ENCODE measurements at regions not wholly inside any gene's neighbourhood (a gene's known extent, or its start where the extent isn't known, plus 50 kb on each side); places are given as distances from the start of the nearest gene placed in this dataset.

- ATAC-seq, result no peak
These were observed 661.6 kb downstream of the ADGRL2 start for GRCh38 chr1:82462366-82462765.

DNA sequence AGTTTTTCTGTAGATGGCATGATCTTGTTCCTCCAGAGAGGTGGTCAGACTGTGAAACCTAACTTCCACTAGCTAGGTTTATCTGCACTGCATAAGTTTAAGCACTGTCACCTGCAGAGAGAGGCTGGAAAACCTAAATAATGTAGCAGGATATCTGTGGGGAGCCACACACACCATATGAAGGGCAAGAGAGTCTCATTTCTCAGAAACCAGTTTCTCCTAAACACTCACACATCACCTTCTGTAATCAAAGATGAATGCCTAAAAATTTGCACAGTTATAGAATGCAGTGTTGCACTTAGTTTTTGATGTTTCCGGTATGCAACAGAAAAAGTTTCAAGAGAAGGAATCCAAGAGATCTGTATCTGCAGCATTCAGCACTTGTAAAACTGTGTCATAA is 654.6 kb downstream of the ADGRL2 start:
- ATAC-seq, result no peak

DNA sequence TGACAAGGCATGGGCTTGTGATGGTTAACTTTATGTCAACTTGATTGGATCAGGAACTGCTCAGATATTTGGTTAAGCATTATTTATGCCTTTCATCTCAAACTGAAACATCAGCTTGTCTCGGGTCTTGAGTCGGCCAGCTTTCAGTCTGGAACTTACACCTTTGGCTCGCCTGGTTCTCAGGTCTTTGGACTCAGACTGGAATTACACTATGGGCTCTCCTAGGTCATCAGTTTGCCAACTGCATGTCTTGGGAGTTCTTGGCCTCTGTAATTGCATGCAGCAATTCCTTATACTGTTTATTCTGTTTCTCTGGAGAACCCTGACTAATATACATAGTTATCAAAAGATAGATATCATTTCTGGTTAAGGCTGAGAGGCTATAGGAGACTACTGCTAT is 653.7 kb downstream of the ADGRL2 start:
- no peak for ATAC-seq

DNA sequence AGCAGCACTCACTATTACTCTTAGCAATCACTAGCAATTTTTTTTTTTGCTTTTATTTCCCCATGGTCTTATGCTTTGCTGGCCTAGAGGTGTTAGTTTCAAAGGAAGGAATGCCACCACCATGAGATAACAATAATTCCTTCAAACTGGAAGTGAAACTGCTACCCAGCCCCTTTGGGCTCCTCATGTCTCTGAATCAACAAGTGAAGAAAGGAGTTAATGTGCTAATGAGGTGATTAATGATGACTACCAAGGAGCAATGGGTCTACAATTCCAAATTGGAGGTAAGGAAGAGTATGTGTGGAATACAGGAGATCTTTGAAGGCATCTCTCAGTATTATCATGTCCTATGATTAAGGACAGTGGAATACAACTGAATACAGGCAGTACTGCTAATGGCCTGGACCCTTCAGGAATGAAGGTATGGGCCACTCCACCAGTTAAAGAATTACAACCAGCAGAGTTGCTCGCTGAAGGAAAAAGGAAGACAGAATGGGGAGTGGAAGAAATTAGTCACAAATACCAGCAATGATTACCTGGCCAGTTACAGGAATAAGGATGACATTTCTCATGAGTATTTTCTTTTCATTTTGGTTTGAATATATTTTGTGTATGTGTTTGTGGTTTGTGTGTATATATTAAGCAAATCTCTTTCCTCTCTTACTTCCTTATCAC is 652.9 kb downstream of the ADGRL2 start:
- ATAC-seq, result no peak

DNA sequence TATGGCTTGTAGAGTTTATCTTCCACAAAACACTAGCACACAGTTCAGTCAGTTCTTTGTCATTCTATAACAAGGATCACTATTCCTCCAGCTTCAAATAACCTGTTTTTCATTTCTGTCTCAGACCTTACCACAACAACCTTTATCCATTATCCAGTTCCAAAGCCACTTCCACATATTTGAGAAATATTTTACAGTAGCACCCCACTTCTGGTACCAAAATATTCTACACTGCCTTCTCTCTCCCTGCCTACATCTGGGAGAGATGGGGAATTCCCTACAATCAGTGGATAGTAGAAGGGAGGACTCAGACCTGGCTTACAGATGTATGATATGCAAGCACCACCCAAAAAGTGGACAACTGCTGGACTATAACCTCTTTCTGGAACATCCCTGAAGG is 651.4 kb downstream of the ADGRL2 start:
- no peak for ATAC-seq

- ATAC-seq, result no peak
These were observed 650.5 kb downstream of the ADGRL2 start for GRCh38 chr1:82451191-82451590.

DNA sequence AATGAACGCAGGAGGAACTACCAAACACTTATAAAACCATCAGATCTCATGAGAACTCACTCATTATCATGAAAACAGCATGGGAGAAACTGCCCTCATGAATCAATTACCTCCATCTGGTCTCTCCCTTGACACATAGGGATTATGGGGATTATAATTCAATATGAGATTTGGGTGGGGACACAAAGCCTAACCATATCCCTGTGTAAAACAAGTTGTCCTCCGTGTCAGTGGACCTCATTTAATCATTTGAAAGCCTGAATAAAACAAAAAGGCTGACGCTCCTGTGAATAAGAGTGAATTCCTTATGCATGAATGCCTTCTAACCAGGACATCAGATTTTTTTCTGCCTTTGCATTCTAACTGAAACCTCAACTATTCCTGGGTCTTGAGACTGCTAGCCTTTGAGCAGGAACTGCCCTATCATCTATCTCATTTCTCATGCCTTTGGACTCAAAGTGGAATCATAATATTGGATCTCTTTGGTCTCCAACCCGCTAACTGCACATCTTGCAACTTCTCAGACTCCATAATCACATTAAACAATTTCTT is 648.8 kb downstream of the ADGRL2 start:
- ATAC-seq, result no peak

DNA sequence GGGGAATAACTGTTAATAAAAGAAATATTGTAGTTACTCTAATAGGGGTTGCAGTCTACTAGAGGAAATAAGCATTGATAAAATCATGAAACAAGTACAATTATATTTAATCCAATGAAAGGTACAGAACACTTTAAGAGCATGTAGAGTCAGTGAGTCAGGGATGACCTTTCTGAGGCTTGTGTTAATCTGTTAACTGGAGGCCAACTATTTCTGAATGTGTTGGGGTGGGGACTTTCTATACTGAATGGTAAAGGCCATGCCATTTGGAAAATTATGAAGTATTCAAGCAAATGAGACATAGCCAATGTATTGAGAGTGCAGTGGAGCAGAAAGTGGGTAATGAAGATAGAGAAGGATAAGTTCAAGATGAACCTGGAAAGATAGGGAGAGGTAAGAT is 646.2 kb downstream of the ADGRL2 start:
- ATAC-seq, result no peak

DNA sequence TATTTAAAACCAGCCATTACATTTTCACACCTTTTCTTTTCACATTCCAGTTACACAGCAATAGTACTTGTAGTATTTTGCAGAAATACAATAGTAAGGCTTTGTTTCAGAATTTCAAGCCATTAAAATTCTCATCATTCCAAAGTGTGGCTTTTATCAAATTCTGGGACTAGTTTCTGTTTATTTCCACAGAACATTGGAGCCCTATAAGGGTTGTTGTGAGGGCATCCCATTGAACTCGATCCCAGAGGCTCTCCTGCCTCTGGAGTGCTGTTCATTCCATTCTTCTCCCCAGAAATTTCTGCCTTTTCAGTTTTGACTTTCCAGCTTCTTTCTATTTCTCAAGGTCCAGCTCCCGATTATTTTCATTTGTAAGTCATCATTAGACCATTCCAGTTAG is 645.5 kb downstream of the ADGRL2 start:
- ATAC-seq, result no peak

DNA sequence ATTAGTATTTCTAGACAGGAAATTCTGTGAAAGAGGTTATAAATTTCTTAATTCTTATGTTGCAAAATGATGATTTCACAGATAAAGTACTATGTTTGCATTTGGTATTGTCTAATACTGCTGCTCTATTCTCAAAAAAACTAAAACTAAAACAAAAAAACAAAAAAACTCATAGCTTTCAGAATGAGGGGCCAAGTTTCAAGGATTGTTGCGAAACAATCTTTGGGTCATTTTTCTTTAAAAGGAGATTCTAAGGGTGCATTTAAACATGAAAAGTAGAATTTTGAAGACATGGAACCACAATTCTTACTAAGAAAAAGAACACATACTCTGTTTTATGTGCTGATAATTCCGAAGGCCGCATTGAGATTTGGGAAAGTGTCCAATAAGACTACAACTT is 645.1 kb downstream of the ADGRL2 start:
- ATAC-seq, result no peak

DNA sequence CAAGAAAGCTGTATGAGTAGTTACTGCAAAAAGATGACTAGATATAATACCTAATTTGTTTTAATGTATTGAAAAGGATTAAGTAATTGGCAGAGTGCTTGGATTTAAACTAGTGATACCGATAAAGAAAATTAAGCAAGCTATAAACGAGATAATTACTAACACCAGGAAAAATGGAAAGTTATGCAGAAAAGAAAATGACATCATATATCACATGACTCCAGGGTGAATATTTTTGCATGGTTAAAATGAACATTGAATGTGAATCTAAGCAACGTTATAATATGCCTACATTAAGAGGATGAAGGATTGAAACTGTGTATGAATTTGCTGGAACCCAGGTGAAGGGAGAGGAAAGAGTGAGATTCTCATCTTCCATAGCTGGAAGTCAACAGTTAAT is 644.4 kb downstream of the ADGRL2 start:
- ATAC-seq, result no peak

- ATAC-seq, result no peak
These were observed 640.7 kb downstream of the ADGRL2 start for GRCh38 chr1:82441402-82441801.

DNA sequence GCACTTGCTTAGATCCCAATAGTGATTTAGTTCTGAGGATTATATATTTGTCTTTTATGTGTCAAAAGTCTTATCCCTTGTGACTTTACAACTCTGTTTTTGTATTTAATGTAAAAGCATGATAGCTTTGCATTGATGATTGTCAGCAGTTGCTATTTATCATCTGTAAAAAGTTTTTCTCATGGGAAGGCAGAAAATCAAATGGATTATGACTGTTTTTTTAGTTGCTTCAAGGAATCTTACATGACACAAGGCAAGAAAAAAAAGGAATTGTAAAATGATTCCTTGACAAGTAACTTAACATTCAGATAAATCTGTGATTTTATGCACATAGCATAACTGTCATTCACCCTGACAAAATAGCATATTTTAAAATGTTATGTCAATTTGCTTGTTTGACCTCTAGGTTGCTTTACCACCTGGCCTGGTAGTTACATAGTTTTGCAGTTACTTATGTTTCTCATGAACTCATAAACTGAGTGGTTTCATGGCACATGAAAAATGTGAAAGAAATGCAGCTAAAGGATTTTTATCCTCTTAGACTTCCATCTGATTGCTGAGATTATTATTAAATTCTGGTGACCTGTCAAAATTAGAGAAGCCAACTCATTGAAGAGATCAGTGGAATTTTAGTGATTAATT is 622.6 kb downstream of the ADGRL2 start:
- ATAC-seq, result no peak

GRCh38 chr1:82421782-82422181 is 621.0 kb downstream of the ADGRL2 start:
- no peak for ATAC-seq

- no peak for ATAC-seq
These were observed 619.9 kb downstream of the ADGRL2 start for GRCh38 chr1:82420584-82420983.

- no peak for ATAC-seq
These were observed 610.9 kb downstream of the ADGRL2 start for GRCh38 chr1:82411605-82412004.

GRCh38 chr1:82405333-82405732 is 604.6 kb downstream of the ADGRL2 start:
- ATAC-seq, result no peak

GRCh38 chr1:82401116-82401515 is 600.4 kb downstream of the ADGRL2 start:
- ATAC-seq, result no peak

DNA sequence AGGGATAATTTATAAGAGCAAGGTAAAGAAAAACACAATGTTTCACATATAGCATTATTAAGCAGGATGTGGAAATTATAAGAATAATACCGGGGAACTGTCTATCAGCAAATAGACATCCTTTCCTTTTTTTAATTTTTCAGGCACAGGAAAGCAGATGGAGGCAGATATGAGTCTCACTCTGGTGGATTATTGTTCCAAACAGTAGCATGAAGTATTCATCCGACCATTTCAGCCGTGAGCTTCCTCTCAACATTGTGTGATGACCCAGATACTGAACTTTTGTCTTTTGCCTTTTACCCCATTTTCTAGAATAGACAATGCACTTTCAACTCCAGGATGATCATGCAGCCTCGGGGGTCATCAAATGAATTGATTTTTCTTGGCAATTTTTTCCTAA is 599.8 kb downstream of the ADGRL2 start:
- no peak for ATAC-seq

GRCh38 chr1:82399093-82399492 is 598.4 kb downstream of the ADGRL2 start:
- no peak for ATAC-seq

- ATAC-seq, result no peak
These were observed 597.6 kb downstream of the ADGRL2 start for GRCh38 chr1:82398357-82398756.

- ATAC-seq, result no peak
These were observed 594.7 kb downstream of the ADGRL2 start for GRCh38 chr1:82395440-82395839.

- ATAC-seq, result no peak
These were observed 592.2 kb downstream of the ADGRL2 start for GRCh38 chr1:82392946-82393345.

- no peak for ATAC-seq
These were observed 591.8 kb downstream of the ADGRL2 start for GRCh38 chr1:82392513-82392912.

- ATAC-seq, result no peak
These were observed 591.0 kb downstream of the ADGRL2 start for GRCh38 chr1:82391712-82392111.

Measured in activated CD4-positive, CD25-positive, alpha-beta regulatory T cell treated with anti-CD3 and anti-CD28 coated beads, Interleukin-2, amount 50 U/mL, for 24 hours (primary cell).